ENCODE measurements at regions not wholly inside any gene's neighbourhood (a gene's known extent, or its start where the extent isn't known, plus 50 kb on each side); places are given as distances from the start of the nearest gene placed in this dataset.
"Not testable (repeated sequence)": the region's sequence is repeated elsewhere in the genome, so short reads cannot be mapped to it uniquely, and the experiment has no call there.

- H3K4me1 ChIP-seq (replicated peaks), result no peaks in the 10 kb centered on the region
- no peak for DNase-seq (ENCODE audit: low spot score)
- H3K4me3 ChIP-seq, result no peak overlapping the region
- intact Hi-C loops (cut with DNase I), result no loop called here
- TF ChIP-seq POLR2A (IDR thresholded peaks at IDR 0.05), result no peak
- TF ChIP-seq CTCF (IDR thresholded peaks at IDR 0.05), result no peak
- TF ChIP-seq POLR2AphosphoS5 (IDR thresholded peaks at IDR 0.05), result no peak
- H3K27ac ChIP-seq, result no peak overlapping the region
- 46% methylated on average over 5 of the region's 5 CpGs for WGBS
- no peaks in the 10 kb centered on the region for H3K36me3 ChIP-seq
- no peaks in the 10 kb centered on the region for H3K9me3 ChIP-seq
- H3K27me3 ChIP-seq (replicated peaks; ENCODE audit: insufficient read depth), result no peaks in the 10 kb centered on the region
Measured at GRCh38 chr2:62627667-62628066, 77.8 kb upstream of the EHBP1 start.

GRCh38 chr2:62624855-62625254 is 80.7 kb upstream of the EHBP1 start:
- Histone ChIP-seq H3K27me3 (replicated peaks; ENCODE audit: insufficient read depth) (no peaks in the 10 kb centered on the region), H3K4me3 (no peak overlapping the region), H3K36me3 (no peaks in the 10 kb centered on the region), H3K9me3 (no peaks in the 10 kb centered on the region), H3K27ac (no peak overlapping the region), H3K4me1 (replicated peaks) (no peaks in the 10 kb centered on the region)
- 67% methylated on average over 3 of the region's 3 CpGs for WGBS
- TF ChIP-seq POLR2AphosphoS5 (IDR thresholded peaks at IDR 0.05) (no peak), CTCF (IDR thresholded peaks at IDR 0.05) (no peak), POLR2A (IDR thresholded peaks at IDR 0.05) (no peak)
- DNase-seq (ENCODE audit: low spot score), result no peak
- intact Hi-C loops (cut with DNase I), result no loop called here

GRCh38 chr2:62616486-62616885 is 89.0 kb upstream of the EHBP1 start:
- H3K4me3 ChIP-seq, result not testable (repeated sequence)
- 98% methylated on average over 2 of the region's 2 CpGs for WGBS

GRCh38 chr2:62611854-62612253 is 93.7 kb upstream of the EHBP1 start:
- Histone ChIP-seq H3K36me3 (no peaks in the 10 kb centered on the region), H3K4me3 (no peak overlapping the region), H3K4me1 (replicated peaks) (no peaks in the 10 kb centered on the region), H3K9me3 (no peaks in the 10 kb centered on the region), H3K27me3 (replicated peaks; ENCODE audit: insufficient read depth) (no peaks in the 10 kb centered on the region), H3K27ac (no peak overlapping the region)
- WGBS, result 48% methylated on average over 2 of the region's 2 CpGs
- intact Hi-C loops (cut with DNase I), result no loop called here
- DNase-seq (ENCODE audit: low spot score), result no peak
- TF ChIP-seq POLR2AphosphoS5 (IDR thresholded peaks at IDR 0.05), result no peak
- no peak for TF ChIP-seq CTCF (IDR thresholded peaks at IDR 0.05)
- no peak for TF ChIP-seq POLR2A (IDR thresholded peaks at IDR 0.05)

More at GRCh38 chr2:62616486-62616885, 89.0 kb upstream of the EHBP1 start:
- DNase-seq (ENCODE audit: low spot score); H3K9me3 ChIP-seq; H3K27ac ChIP-seq; intact Hi-C loops (cut with DNase I); H3K4me1 ChIP-seq (replicated peaks); H3K36me3 ChIP-seq; H3K27me3 ChIP-seq (replicated peaks; ENCODE audit: insufficient read depth): not testable (repeated sequence)

- DNase-seq (ENCODE audit: low spot score); H3K4me1 ChIP-seq (replicated peaks); H3K27me3 ChIP-seq (replicated peaks; ENCODE audit: insufficient read depth); intact Hi-C loops (cut with DNase I); H3K27ac ChIP-seq; H3K4me3 ChIP-seq; H3K9me3 ChIP-seq; H3K36me3 ChIP-seq: not testable (repeated sequence)
- WGBS, result 88% methylated on average over 13 of the region's 13 CpGs
Measured at GRCh38 chr2:62605471-62605870, 99.5 kb upstream of the TMEM17 start.

GRCh38 chr2:62604336-62604735 is 98.3 kb upstream of the TMEM17 start:
- Histone ChIP-seq H3K27ac (no peak overlapping the region), H3K4me3 (no peak overlapping the region), H3K27me3 (replicated peaks; ENCODE audit: insufficient read depth) (no peaks in the 10 kb centered on the region), H3K36me3 (no peaks in the 10 kb centered on the region), H3K9me3 (no peaks in the 10 kb centered on the region), H3K4me1 (replicated peaks) (no peaks in the 10 kb centered on the region)
- TF ChIP-seq POLR2AphosphoS5 (IDR thresholded peaks at IDR 0.05) (no peak), CTCF (IDR thresholded peaks at IDR 0.05) (no peak), POLR2A (IDR thresholded peaks at IDR 0.05) (no peak)
- intact Hi-C loops (cut with DNase I), result no loop called here
- DNase-seq (ENCODE audit: low spot score), result no peak
- 78% methylated on average over 2 of the region's 2 CpGs for WGBS
